ENCODE measurements at regions not wholly inside any gene's neighbourhood (a gene's known extent, or its start where the extent isn't known, plus 50 kb on each side); places are given as distances from the start of the nearest gene placed in this dataset.
"Not testable (repeated sequence)": the region's sequence is repeated elsewhere in the genome, so short reads cannot be mapped to it uniquely, and the experiment has no call there.

DNA sequence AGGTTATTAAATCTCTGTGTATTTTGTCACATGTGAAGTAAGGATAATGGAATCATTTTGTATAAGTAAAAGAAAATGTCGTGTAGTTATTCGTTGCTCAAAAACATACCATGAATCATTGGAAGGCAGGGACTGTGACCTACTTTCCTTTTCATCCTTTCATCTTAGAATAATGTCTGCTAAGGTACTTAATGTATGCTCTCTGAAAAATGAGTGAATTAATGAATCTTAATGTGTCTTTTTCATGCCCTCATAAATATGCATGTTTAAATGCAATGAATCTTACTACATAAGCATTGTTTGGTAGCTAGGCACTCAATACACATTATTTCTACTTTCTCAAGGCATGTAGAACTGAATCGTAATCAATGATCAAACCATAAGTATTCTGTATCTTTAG, 343.9 kb downstream of the MAGEB5 start:
- no peak overlapping the region for H3K4me3 ChIP-seq (ENCODE audit: low read depth, poor library complexity, severe bottlenecking)
- WGBS, 2 donors, result 67 to 77% methylated on average over 3 of the region's 3 CpGs
- no peak for DNase-seq (ENCODE audit: low spot score in 2 of 2)
- intact Hi-C loops (cut with DNase I; ENCODE audit: low total_unique reads), result no loop called here
- TF ChIP-seq POLR2A (IDR thresholded peaks at IDR 0.05), result no peak
- TF ChIP-seq, protein P1, sequence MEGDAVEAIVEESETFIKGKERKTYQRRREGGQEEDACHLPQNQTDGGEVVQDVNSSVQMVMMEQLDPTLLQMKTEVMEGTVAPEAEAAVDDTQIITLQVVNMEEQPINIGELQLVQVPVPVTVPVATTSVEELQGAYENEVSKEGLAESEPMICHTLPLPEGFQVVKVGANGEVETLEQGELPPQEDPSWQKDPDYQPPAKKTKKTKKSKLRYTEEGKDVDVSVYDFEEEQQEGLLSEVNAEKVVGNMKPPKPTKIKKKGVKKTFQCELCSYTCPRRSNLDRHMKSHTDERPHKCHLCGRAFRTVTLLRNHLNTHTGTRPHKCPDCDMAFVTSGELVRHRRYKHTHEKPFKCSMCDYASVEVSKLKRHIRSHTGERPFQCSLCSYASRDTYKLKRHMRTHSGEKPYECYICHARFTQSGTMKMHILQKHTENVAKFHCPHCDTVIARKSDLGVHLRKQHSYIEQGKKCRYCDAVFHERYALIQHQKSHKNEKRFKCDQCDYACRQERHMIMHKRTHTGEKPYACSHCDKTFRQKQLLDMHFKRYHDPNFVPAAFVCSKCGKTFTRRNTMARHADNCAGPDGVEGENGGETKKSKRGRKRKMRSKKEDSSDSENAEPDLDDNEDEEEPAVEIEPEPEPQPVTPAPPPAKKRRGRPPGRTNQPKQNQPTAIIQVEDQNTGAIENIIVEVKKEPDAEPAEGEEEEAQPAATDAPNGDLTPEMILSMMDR (IDR thresholded peaks at IDR 0.05), result no peak

DNA sequence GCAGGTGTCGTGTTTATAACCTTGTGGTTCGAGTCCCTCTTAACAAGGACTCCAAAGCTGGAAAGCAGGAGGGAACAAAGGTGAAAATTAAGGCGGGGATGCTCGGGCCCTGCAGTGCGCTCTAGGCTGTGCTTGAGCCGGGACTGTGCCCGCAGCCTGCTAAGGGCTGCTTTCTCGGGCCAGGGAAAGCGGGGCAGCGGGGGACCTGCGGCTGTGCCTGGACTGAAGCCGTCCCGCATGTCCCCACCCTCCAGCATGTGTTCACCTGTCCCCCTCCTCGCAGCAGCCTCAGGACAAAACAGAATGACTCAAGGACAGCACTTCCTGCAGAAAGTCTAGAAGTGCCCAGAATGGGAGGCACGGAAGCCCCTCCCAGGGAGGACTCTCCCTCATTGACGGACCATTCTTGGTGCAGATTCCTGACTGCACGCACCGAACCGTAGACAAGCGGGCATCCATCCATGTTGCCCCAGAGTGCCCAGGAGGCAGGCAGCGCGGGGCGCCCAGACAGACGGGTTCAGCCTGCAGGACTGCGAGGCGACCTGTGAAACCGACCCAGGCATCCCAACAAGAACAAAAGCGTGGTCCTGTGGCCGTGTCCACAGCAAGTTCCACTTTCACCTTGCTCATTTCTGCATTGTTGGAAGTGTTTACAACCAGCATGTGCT, 342.9 kb downstream of the MAGEB5 start:
- WGBS, 2 donors, result 82 to 94% methylated on average over 12 to 29 of the region's 29 CpGs
- H3K4me3 ChIP-seq (ENCODE audit: low read depth, poor library complexity, severe bottlenecking), result no peak overlapping the region
- no peak for DNase-seq (ENCODE audit: low spot score in 2 of 2)
- no peak for TF ChIP-seq POLR2A (IDR thresholded peaks at IDR 0.05)
- TF ChIP-seq, protein P1 (IDR thresholded peaks at IDR 0.05), result no peak
- intact Hi-C loops (cut with DNase I; ENCODE audit: low total_unique reads), result no loop called here

DNA sequence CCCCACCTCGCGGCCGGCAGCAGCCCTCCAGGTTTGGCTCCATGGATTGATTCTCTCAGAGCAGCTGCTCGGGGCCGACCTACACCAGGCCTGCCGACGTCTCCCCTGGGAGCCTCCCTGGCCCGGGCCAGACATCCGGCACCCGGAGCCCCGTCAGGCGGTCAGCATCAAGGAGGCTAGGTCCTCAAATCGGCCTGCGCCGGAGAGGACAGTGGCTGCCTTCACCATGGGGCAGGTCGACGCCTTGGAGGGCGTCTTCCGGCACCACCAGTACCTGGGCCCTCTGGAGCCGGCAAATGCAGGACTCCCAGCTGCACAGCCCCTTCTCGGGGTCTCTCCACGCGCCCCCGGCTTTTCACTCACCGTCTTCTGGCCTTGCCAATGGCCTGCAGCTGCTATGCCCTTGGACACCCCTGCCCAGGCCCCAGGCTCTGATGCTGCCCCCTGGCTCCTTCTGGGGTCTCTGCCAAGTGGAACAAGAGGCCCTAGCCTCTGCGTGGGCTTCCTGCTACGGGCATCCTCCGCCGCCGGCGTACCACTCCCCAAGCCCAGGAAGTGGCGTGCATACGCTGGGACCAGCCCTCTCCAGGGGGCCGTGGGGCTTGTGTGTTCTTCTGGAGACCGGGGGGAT, 341.8 kb downstream of the MAGEB5 start:
- TF ChIP-seq, protein P1 (IDR thresholded peaks at IDR 0.05), result no peak
- TF ChIP-seq POLR2A (IDR thresholded peaks at IDR 0.05), result no peak
- H3K4me3 ChIP-seq (ENCODE audit: low read depth, poor library complexity, severe bottlenecking), result no peak overlapping the region
- no peak for DNase-seq (ENCODE audit: low spot score in 2 of 2)
- 90 to 91% methylated on average over 17 to 23 of the region's 35 CpGs for WGBS, 2 donors
- intact Hi-C loops (cut with DNase I; ENCODE audit: low total_unique reads), result no loop called here

DNA sequence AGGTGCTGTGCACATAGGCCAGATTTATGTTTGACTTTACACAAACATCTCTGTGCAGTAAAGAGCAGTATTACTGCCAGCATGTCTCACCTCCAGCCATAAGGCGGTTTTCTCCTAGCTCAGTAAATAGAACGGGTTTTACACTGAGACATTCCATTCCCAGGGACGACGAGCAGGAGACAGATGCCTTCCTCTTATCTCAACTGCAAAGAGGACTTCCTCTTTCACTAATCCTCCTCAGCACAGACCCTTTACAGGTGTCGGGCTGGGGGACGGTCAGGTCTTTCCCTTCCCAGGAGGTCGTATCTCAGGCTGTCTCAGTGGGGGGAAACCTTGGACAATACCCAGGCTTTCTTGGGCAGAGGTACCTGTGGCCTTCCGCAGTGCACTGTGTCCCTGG, 309.8 kb downstream of the MAGEB5 start:
- WGBS, 2 donors, result 39 to 45% methylated on average over 8 of the region's 8 CpGs
- intact Hi-C loops (cut with DNase I; ENCODE audit: low total_unique reads); H3K4me3 ChIP-seq (ENCODE audit: low read depth, poor library complexity, severe bottlenecking); DNase-seq (ENCODE audit: low spot score in 2 of 2): not testable (repeated sequence)

DNA sequence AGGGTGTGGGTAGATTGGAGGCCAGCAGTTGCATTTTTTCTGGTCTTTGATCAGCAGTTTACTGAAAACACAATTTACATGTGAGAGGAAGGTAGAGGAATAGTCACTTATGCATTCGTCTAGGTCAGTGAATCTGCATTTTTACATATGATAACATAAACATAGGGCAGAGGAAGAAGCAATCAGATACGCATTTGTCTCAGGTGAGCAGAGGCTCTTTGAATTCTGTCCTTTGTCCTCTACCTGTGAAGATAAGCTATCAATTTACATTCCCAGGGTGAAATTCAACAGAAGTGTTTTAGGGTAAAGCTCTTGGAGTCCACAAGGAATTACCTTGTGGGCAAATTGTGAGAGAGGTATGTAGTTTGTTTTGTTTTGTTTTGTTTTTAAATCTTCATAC, 306.5 kb downstream of the MAGEB5 start:
- DNase-seq (ENCODE audit: low spot score in 2 of 2), result no peak
- intact Hi-C loops (cut with DNase I; ENCODE audit: low total_unique reads), result no loop called here
- H3K4me3 ChIP-seq (ENCODE audit: low read depth, poor library complexity, severe bottlenecking), result no peak overlapping the region
- WGBS, 2 donors, result 40 to 57% methylated on average over 2 of the region's 2 CpGs
- TF ChIP-seq, protein P1 (IDR thresholded peaks at IDR 0.05), result no peak
- no peak for TF ChIP-seq POLR2A (IDR thresholded peaks at IDR 0.05)

DNA sequence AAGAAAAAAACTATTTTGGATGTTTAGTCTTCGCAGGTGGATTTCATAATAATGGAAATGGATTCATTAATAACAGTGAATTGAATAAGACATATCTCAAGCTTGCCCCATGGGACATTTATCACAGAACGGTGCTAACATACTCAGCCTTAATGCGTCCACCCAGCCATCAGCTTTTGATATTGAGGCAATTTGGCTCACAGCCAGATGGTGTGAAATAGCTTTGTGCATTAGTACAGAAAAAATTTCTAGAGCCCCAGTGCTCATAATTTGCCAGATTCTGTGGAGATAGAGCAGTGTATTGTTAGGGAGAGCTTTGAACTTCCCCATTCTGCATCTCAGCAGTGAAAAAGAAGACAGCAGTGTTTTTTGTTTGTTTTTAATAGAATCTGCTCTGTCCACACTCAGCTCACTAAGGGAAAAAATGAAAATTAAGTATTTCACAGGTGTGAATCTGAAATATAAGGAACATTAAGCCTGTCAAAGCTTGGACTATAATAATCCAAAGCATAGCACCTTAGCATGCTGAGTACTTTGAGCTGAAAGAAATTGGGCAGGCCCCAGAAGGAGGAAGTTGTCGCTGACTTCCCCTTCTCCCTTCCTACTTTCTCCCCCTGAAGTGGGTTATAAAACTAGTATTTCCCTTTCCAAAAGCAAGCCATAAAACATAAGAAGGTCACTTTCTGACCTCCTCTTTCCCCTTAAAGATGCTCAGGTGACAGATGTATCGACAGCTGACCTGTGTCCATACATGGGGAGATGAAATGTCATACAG, 295.8 kb downstream of the MAGEB5 start:
- TF ChIP-seq, protein P1 (IDR thresholded peaks at IDR 0.05), result no peak
- no peak for TF ChIP-seq POLR2A (IDR thresholded peaks at IDR 0.05)
- DNase-seq (ENCODE audit: low spot score in 2 of 2), result no peak
- WGBS, 2 donors, result 64 to 70% methylated on average over 5 of the region's 5 CpGs

More for the DNA sequence above, 295.8 kb downstream of the MAGEB5 start:
- intact Hi-C loops (cut with DNase I; ENCODE audit: low total_unique reads), result no loop called here
- no peak overlapping the region for H3K4me3 ChIP-seq (ENCODE audit: low read depth, poor library complexity, severe bottlenecking)

All from lower leg skin (tissue), 4 donors.